Vagina (tissue), 2 donors: ENCODE measurements at regions not wholly inside any gene's neighbourhood (a gene's known extent, or its start where the extent isn't known, plus 50 kb on each side); places are given as distances from the start of the nearest gene placed in this dataset.
"Not testable (repeated sequence)": the region's sequence is repeated elsewhere in the genome, so short reads cannot be mapped to it uniquely, and the experiment has no call there.

Experiments used
- DNase-seq, 2 donors: peaks; one replicate each; pipeline ENCODE4 v3.0.0-alpha.2; 2017; ENCODE audit errors: extremely low spot score in 2 of 2
- H3K27ac ChIP-seq: fragments of 200-600 bp; sonication (generic); one replicate; pipeline ENCODE4 v1.5.1; 2019
- H3K27me3 ChIP-seq: fragments of 200-600 bp; sonication (generic); one replicate; pipeline ENCODE4 v1.5.1; 2019
- H3K36me3 ChIP-seq, 2 donors: fragments of 200-600 bp; sonication (generic); one replicate each; pipeline ENCODE4 v1.5.1; 2017 to 2019
- H3K4me1 ChIP-seq: fragments of 200-600 bp; sonication (generic); one replicate; pipeline ENCODE4 v1.5.1; 2019
- H3K4me3 ChIP-seq, 2 donors: fragments of 200-600 bp; sonication (generic); 1 replicate in 1 of 2; 2 replicates in 1 of 2; pipeline ENCODE4 v1.5.1; 2016 to 2019
- H3K9me3 ChIP-seq: fragments of 200-600 bp; sonication (generic); one replicate; pipeline ENCODE4 v1.5.1; 2019
- CTCF ChIP-seq, 3 experiments: fragments of 450-650 bp in 2 of 3; fragments of 200-600 bp in 1 of 3; sonication (generic) in 1 of 3; IDR thresholded peaks; one replicate each; pipeline ENCODE4 v1.5.1; 2017 to 2019; ENCODE audit warnings: antibody characterized with exemption in 3 of 3, mild to moderate bottlenecking in 2 of 3, moderate library complexity in 2 of 3
- POLR2A ChIP-seq, 2 donors: fragments of 450-650 bp; IDR thresholded peaks; one replicate each; pipeline ENCODE4 v1.6.1; 2017; ENCODE audit warnings: antibody characterized with exemption in 2 of 2, mild to moderate bottlenecking in 2 of 2, moderate library complexity in 2 of 2
- POLR2AphosphoS5 ChIP-seq, 2 donors: sonication (generic); formaldehyde crosslinking; IDR thresholded peaks; one replicate each; pipeline ENCODE4 v1.9.0; 2017; ENCODE audit warnings: antibody characterized with exemption in 2 of 2, mild to moderate bottlenecking in 2 of 2, low read depth in 1 of 2; ENCODE audit not compliant: insufficient read depth in 1 of 2
- intact Hi-C: fragments of 100-400 bp; cut with DNase I; formaldehyde crosslinking; loops from one replicate; pipeline ENCODE4 v1.15.1; 2023

- intact Hi-C loops: no loop called here
- Histone ChIP-seq H3K9me3 (no peaks in the 10 kb centered on the region), H3K4me3 (no peak overlapping the region), H3K27me3 (no peaks in the 10 kb centered on the region), H3K4me1 (peaks cover 8% of the 10 kb centered on the region), H3K27ac (no peak overlapping the region), H3K36me3 (no peaks in the 10 kb centered on the region)
- TF ChIP-seq POLR2A (IDR thresholded peaks at IDR 0.05) (no peak), CTCF (IDR thresholded peaks at IDR 0.05) (no peak)
- DNase-seq: no peak
Observed at GRCh38 chr3:106963442-106963841, 413.8 kb upstream of the CCDC54 start.

- no peak for DNase-seq
- no peaks in the 10 kb centered on the region for H3K36me3 ChIP-seq
- peaks cover 8% of the 10 kb centered on the region for H3K4me1 ChIP-seq
- H3K4me3 ChIP-seq: no peak overlapping the region
- H3K27me3 ChIP-seq: no peaks in the 10 kb centered on the region
- H3K27ac ChIP-seq: no peak overlapping the region
- TF ChIP-seq CTCF (IDR thresholded peaks at IDR 0.05) (no peak), POLR2AphosphoS5 (IDR thresholded peaks at IDR 0.05; ENCODE audit: insufficient read depth in 1 of 2, low read depth in 1 of 2) (no peak), POLR2A (IDR thresholded peaks at IDR 0.05) (no peak)
- intact Hi-C loops: no loop called here
- no peaks in the 10 kb centered on the region for H3K9me3 ChIP-seq
Observed at GRCh38 chr3:106965307-106965706, 411.9 kb upstream of the CCDC54 start.

- Histone ChIP-seq H3K27ac (no peak overlapping the region), H3K27me3 (no peaks in the 10 kb centered on the region), H3K9me3 (no peaks in the 10 kb centered on the region), H3K4me3 (no peak overlapping the region), H3K36me3 (no peaks in the 10 kb centered on the region), H3K4me1 (no peaks in the 10 kb centered on the region)
- intact Hi-C loops: no loop called here
- no peak for TF ChIP-seq CTCF (IDR thresholded peaks at IDR 0.05)
- no peak for TF ChIP-seq POLR2AphosphoS5 (IDR thresholded peaks at IDR 0.05; ENCODE audit: insufficient read depth in 1 of 2, low read depth in 1 of 2)
- no peak for TF ChIP-seq POLR2A (IDR thresholded peaks at IDR 0.05)
- DNase-seq: no peak
Observed at GRCh38 chr3:106969596-106969995, 407.6 kb upstream of the CCDC54 start.

GRCh38 chr3:106981392-106981791 is 395.8 kb upstream of the CCDC54 start:
- Histone ChIP-seq H3K27ac (no peak overlapping the region), H3K4me3 (no peak overlapping the region), H3K4me1 (no peaks in the 10 kb centered on the region), H3K27me3 (no peaks in the 10 kb centered on the region), H3K36me3 (no peaks in the 10 kb centered on the region), H3K9me3 (no peaks in the 10 kb centered on the region)
- intact Hi-C loops: no loop called here
- TF ChIP-seq CTCF (IDR thresholded peaks at IDR 0.05) (no peak), POLR2A (IDR thresholded peaks at IDR 0.05) (no peak), POLR2AphosphoS5 (IDR thresholded peaks at IDR 0.05; ENCODE audit: insufficient read depth in 1 of 2, low read depth in 1 of 2) (no peak)
- DNase-seq: no peak

- DNase-seq: no peak
- H3K4me1 ChIP-seq: no peaks in the 10 kb centered on the region
- TF ChIP-seq POLR2A (IDR thresholded peaks at IDR 0.05): no peak
- no peak for TF ChIP-seq CTCF (IDR thresholded peaks at IDR 0.05)
- TF ChIP-seq POLR2AphosphoS5 (IDR thresholded peaks at IDR 0.05; ENCODE audit: insufficient read depth in 1 of 2, low read depth in 1 of 2): no peak
- no peaks in the 10 kb centered on the region for H3K9me3 ChIP-seq
- no peak overlapping the region for H3K4me3 ChIP-seq
- intact Hi-C loops: no loop called here
- no peaks in the 10 kb centered on the region for H3K36me3 ChIP-seq
- no peak overlapping the region for H3K27ac ChIP-seq
- H3K27me3 ChIP-seq: no peaks in the 10 kb centered on the region
Observed at GRCh38 chr3:106985721-106986120, 391.5 kb upstream of the CCDC54 start.

DNA sequence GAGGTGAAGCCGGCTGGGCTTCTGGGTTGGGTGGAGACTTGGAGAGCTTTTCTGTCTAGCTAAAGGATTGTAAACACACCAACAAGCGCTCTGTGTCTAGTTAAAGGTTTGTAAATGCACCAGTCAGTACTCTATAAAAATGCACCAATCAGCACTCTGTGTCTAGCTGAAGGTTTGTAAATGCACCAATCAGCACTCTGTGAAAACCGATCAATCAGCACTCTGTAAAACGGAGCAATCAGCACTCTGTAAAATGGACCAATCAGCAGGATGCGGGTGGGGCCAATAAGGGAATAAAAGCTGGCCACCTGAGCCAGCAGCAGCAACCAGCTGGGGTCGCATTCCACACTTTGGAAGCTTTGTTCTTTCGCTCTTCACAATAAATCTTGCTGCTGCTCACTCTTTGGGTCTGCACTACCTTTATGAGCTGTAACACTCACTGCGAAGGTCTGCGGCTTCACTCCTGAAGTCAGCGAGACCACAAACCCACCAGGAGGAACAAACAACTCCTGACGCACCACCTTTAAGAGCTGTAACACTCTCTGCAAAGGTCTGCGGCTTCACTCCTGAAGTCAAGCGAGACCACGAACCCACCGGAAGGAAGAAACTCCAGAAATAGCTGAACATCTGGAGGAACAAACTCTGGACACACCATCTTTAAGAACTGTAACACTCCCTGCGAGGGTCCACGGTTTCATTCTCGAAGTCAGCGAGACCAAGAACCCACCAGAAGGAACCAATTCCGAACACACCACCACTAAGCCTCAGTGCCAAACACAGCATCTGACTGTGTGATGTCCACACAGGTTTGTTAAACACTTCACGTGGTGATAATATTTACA is 378.2 kb upstream of the CCDC54 start:
- DNase-seq, intact Hi-C loops, H3K9me3 ChIP-seq, H3K27me3 ChIP-seq, H3K27ac ChIP-seq, H3K36me3 ChIP-seq, H3K4me1 ChIP-seq, H3K4me3 ChIP-seq: not testable (repeated sequence)
